ENCODE measurements at regions not wholly inside any gene's neighbourhood (a gene's known extent, or its start where the extent isn't known, plus 50 kb on each side); places are given as distances from the start of the nearest gene placed in this dataset.
"Not testable (repeated sequence)": the region's sequence is repeated elsewhere in the genome, so short reads cannot be mapped to it uniquely, and the experiment has no call there.

DNA sequence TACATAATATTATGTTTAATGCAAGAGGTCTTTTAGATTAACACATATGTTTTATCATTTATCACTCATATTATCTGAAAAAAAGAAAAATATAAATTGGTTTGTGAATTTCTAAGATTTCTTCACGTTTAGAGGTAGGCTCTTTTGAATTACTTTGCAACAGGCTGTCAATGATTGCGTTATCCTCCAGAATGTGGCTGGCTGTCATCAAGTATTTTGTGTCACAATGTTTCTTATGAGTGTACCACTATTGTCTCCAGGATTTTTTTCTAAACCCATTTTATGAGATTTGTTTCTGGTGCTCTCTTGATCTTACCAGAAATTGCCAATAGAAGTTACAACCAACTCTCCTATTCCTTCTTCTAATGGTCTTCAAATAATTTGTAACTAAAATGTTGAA, 307.9 kb downstream of the DMAC1 start:
- H3K36me3 ChIP-seq (ENCODE audit: insufficient read depth): no peaks in the 10 kb centered on the region
- no peak overlapping the region for H3K9ac ChIP-seq
- H2AFZ ChIP-seq (ENCODE audit: low read depth): no peak overlapping the region
- no peaks in the 10 kb centered on the region for H3K27me3 ChIP-seq (ENCODE audit: insufficient read depth, low read depth)
- no peak overlapping the region for H3K4me2 ChIP-seq
- H3K4me3 ChIP-seq (IDR thresholded peaks at IDR 0.05; ENCODE audit: insufficient read depth, low read depth, low read length): no peak overlapping the region
- H3K79me2 ChIP-seq (ENCODE audit: insufficient read depth, low read depth): no peaks in the 10 kb centered on the region
- TF ChIP-seq, protein P1, sequence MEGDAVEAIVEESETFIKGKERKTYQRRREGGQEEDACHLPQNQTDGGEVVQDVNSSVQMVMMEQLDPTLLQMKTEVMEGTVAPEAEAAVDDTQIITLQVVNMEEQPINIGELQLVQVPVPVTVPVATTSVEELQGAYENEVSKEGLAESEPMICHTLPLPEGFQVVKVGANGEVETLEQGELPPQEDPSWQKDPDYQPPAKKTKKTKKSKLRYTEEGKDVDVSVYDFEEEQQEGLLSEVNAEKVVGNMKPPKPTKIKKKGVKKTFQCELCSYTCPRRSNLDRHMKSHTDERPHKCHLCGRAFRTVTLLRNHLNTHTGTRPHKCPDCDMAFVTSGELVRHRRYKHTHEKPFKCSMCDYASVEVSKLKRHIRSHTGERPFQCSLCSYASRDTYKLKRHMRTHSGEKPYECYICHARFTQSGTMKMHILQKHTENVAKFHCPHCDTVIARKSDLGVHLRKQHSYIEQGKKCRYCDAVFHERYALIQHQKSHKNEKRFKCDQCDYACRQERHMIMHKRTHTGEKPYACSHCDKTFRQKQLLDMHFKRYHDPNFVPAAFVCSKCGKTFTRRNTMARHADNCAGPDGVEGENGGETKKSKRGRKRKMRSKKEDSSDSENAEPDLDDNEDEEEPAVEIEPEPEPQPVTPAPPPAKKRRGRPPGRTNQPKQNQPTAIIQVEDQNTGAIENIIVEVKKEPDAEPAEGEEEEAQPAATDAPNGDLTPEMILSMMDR (conservative IDR thresholded peaks at IDR 0.05; ENCODE audit: low read depth, low read length): no peak
- no peaks in the 10 kb centered on the region for H3K4me1 ChIP-seq (ENCODE audit: low read depth, poor library complexity, severe bottlenecking)
- no peaks in the 10 kb centered on the region for H4K20me1 ChIP-seq (ENCODE audit: insufficient read depth)
- H3K27ac ChIP-seq: no peak overlapping the region

DNA sequence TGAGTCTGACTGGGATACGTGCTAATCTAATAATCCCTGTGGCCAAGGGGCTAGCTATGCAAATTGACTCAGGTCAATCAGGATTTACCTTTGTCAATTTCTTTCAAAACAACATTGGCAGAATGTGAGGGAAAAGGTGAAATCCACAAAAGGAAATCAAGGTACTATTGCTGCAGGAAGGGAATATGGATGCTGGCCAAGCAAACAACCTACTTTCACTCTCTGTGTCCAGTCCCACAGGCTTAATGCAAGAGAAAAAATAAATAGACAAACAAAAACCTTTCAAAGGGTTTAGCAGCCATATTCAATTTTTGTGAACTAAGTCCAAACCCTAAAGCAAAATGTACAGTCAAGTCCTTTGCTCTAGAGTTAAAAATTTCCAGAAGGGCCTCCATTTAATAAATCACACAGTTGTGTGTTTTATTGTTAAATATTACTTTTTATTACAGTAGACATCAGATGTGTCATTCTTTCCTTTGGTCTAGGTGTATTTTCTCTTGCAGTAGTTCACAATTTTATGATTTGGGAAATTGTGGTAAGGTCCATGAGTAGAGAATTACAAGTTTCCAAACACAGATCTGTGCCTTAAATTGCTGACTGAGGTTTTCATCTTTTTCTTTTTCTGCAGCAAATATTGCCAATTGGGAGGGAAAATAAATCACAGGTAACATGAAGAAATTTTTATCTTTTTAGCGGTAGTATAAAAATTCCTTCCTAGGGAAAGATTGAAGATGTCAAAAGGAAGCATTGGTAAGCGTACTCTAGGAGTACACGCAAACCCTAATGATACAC, 309.1 kb downstream of the DMAC1 start:
- H3K4me1 ChIP-seq (ENCODE audit: low read depth, poor library complexity, severe bottlenecking): no peaks in the 10 kb centered on the region
- no peak overlapping the region for H3K9ac ChIP-seq
- no peak overlapping the region for H2AFZ ChIP-seq (ENCODE audit: low read depth)
- TF ChIP-seq, protein P1 (conservative IDR thresholded peaks at IDR 0.05; ENCODE audit: low read depth, low read length): no peak
- no peaks in the 10 kb centered on the region for H3K79me2 ChIP-seq (ENCODE audit: insufficient read depth, low read depth)
- no peaks in the 10 kb centered on the region for H3K36me3 ChIP-seq (ENCODE audit: insufficient read depth)
- H4K20me1 ChIP-seq (ENCODE audit: insufficient read depth): no peaks in the 10 kb centered on the region
- H3K27ac ChIP-seq: no peak overlapping the region
- no peaks in the 10 kb centered on the region for H3K27me3 ChIP-seq (ENCODE audit: insufficient read depth, low read depth)
- no peak overlapping the region for H3K4me3 ChIP-seq (IDR thresholded peaks at IDR 0.05; ENCODE audit: insufficient read depth, low read depth, low read length)
- H3K4me2 ChIP-seq: no peak overlapping the region

DNA sequence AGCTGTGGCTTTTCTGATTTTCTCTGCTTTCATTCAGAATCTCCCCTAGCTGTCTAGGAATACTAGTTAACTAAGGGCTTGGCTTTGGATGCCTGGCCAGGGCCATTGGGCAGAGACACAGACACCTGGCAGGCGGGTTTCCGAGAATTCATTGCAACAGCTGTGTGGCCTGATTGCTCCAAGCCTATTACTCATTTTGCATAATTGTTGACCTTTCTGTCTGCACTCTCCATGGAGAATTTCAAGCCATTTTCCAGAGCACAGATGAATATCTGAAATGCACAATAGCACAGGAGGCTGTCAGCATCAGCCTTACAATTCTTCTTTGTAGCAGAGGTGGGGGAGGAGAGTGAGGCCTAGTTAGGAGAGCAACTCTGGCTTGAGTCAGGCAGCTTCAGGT, 310.5 kb downstream of the DMAC1 start:
- Histone ChIP-seq H3K27me3 (ENCODE audit: insufficient read depth, low read depth) (no peaks in the 10 kb centered on the region), H2AFZ (ENCODE audit: low read depth) (no peak overlapping the region), H3K36me3 (ENCODE audit: insufficient read depth) (no peaks in the 10 kb centered on the region), H3K4me3 (IDR thresholded peaks at IDR 0.05; ENCODE audit: insufficient read depth, low read depth, low read length) (no peak overlapping the region), H3K79me2 (ENCODE audit: insufficient read depth, low read depth) (no peaks in the 10 kb centered on the region), H3K27ac (no peak overlapping the region), H3K9ac (no peak overlapping the region), H4K20me1 (ENCODE audit: insufficient read depth) (no peaks in the 10 kb centered on the region), H3K4me2 (no peak overlapping the region), H3K4me1 (ENCODE audit: low read depth, poor library complexity, severe bottlenecking) (no peaks in the 10 kb centered on the region)
- TF ChIP-seq, protein P1 (conservative IDR thresholded peaks at IDR 0.05; ENCODE audit: low read depth, low read length): no peak

DNA sequence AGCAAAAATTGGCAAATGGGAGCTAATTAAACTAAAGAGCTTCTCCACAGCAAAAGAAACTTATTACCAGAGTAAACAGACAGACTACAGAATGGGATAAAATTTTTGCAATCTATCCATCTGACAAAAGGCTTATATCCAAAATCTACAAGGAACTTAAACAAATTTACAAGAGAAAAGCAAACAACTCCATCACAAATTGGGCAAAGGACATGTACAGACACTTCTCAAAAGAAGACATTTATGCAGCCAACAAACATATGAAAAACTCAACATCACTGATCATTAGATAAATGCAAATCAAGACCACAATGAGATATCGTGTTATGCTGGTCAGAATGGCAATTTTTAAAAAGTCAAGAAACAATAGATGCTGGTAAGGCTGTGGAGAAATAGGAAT, 315.6 kb downstream of the DMAC1 start:
- H3K36me3 ChIP-seq (ENCODE audit: insufficient read depth); H3K4me3 ChIP-seq (IDR thresholded peaks at IDR 0.05; ENCODE audit: insufficient read depth, low read depth, low read length); H3K27ac ChIP-seq; H3K27me3 ChIP-seq (ENCODE audit: insufficient read depth, low read depth); H2AFZ ChIP-seq (ENCODE audit: low read depth); H3K4me1 ChIP-seq (ENCODE audit: low read depth, poor library complexity, severe bottlenecking); H4K20me1 ChIP-seq (ENCODE audit: insufficient read depth); H3K79me2 ChIP-seq (ENCODE audit: insufficient read depth, low read depth); H3K4me2 ChIP-seq; H3K9ac ChIP-seq: not testable (repeated sequence)

DNA sequence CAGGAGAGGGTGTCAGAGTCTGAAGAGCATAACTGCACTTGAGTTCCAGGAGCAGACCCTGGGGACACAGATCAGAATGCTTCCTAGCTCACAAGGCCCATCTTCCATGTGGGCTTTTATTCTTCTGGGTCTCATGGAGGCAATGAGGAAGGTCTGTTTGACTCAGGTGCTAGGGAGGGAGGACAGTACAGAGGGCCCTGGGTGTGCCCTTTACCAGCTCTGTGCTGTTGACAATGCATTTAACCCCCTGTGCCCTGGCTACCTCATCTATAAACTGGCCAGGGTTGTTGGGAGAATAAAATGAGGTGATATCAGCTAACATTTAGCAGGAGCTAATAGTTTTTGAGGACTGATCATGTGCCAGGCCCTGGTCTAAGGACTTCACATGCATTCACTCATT, 318.0 kb downstream of the DMAC1 start:
- Histone ChIP-seq H4K20me1 (ENCODE audit: insufficient read depth) (no peaks in the 10 kb centered on the region), H3K9ac (no peak overlapping the region), H3K27ac (no peak overlapping the region), H3K4me1 (ENCODE audit: low read depth, poor library complexity, severe bottlenecking) (no peaks in the 10 kb centered on the region), H3K27me3 (ENCODE audit: insufficient read depth, low read depth) (no peaks in the 10 kb centered on the region), H3K36me3 (ENCODE audit: insufficient read depth) (no peaks in the 10 kb centered on the region), H3K4me2 (no peak overlapping the region), H2AFZ (ENCODE audit: low read depth) (no peak overlapping the region), H3K79me2 (ENCODE audit: insufficient read depth, low read depth) (no peaks in the 10 kb centered on the region), H3K4me3 (IDR thresholded peaks at IDR 0.05; ENCODE audit: insufficient read depth, low read depth, low read length) (no peak overlapping the region)
- TF ChIP-seq, protein P1 (conservative IDR thresholded peaks at IDR 0.05; ENCODE audit: low read depth, low read length): no peak

Measured in KMS-11 (cell line).